HCT116 (cell line): ENCODE measurements at regions not wholly inside any gene's neighbourhood (a gene's known extent, or its start where the extent isn't known, plus 50 kb on each side); places are given as distances from the start of the nearest gene placed in this dataset.

Experiments used
- EZH2 ChIP-seq: fragments of 200-600 bp; sonication (generic); IDR thresholded peaks from 2 replicates; pipeline ENCODE4 v1.6.1; 2017; ENCODE audit warnings: antibody characterized with exemption, mixed run types
- FOSL1 ChIP-seq: IDR thresholded peaks from 2 replicates; pipeline ENCODE4 v1.6.1; 2012; ENCODE audit warnings: low read depth
- JUND ChIP-seq: IDR thresholded peaks from 2 replicates; pipeline ENCODE4 v1.6.1; 2012
- POLR2A ChIP-seq: IDR thresholded peaks from 2 replicates; pipeline ENCODE4 v1.7.0; 2011; ENCODE audit warnings: borderline replicate concordance; ENCODE audit not compliant: insufficient read depth, insufficient read length; ENCODE audit errors: extremely low read depth
- POLR2AphosphoS5 ChIP-seq: IDR thresholded peaks from 2 replicates; pipeline ENCODE4 v1.6.1; 2011; ENCODE audit warnings: mild to moderate bottlenecking, low read depth, low read length, moderate library complexity
- SIN3A ChIP-seq: IDR thresholded peaks from 2 replicates; pipeline ENCODE4 v1.6.1; 2012; ENCODE audit warnings: low read depth
- ZNF274 ChIP-seq: fragments of 200-500 bp; sonication (Bioruptor generic); IDR thresholded peaks from 2 replicates; pipeline ENCODE4 v1.6.1; 2014; ENCODE audit warnings: mild to moderate bottlenecking, low read depth, low read length, inconsistent platforms
- TF ChIP-seq, protein P1 (sequence below), 3 experiments: fragments of 200-600 bp in 1 of 3; sonication (generic) in 1 of 3; IDR thresholded peaks in 2 of 3; conservative IDR thresholded peaks in 1 of 3; 2 replicates each; pipeline ENCODE4 v1.5.1; 2012 to 2017; ENCODE audit warnings: low read depth in 2 of 3, low read length in 2 of 3, antibody characterized with exemption in 1 of 3, borderline replicate concordance in 1 of 3, control low read depth in 1 of 3, mild to moderate bottlenecking in 1 of 3, mixed read lengths in 1 of 3, mixed run types in 1 of 3, moderate library complexity in 1 of 3; ENCODE audit not compliant: insufficient read depth in 1 of 3
- TF ChIP-seq, protein P2 (sequence below): IDR thresholded peaks from 2 replicates; pipeline ENCODE4 v1.6.1; 2012; ENCODE audit warnings: low read depth

DNA sequence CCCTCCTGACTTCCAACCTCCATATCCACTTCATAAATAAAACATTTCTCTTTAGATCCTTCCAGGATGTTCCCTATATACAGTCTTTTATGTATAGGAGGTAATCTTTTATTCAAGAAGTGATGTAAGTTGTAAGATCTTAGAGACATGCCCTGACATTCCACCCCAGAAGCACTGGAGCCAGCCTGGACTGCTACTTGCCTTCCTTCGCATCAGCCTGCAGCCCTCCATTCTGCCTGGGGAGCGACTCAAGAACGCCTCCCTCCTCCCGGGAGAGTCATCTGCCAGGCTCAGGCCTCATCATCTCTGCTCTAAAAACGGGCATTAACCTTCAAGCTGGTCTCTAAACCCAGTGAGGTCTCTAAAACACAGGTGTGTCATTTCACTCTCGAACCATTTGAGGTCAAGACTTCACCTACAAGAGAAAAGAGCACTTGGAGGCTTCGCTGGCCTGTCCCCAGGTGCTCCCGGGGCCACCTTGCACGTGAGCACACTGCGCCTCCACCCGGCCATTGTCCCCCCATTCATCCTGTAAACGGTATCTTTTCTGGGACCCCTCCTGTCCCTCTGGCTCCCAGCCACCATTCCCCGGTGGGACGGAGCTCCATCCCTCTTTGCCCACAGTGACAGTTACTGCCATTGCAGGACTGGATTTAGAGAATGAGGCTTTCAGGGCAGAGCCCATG is 107.5 kb upstream of the PDE10A start:
- no peak for TF ChIP-seq FOSL1
- TF ChIP-seq, protein P1, sequence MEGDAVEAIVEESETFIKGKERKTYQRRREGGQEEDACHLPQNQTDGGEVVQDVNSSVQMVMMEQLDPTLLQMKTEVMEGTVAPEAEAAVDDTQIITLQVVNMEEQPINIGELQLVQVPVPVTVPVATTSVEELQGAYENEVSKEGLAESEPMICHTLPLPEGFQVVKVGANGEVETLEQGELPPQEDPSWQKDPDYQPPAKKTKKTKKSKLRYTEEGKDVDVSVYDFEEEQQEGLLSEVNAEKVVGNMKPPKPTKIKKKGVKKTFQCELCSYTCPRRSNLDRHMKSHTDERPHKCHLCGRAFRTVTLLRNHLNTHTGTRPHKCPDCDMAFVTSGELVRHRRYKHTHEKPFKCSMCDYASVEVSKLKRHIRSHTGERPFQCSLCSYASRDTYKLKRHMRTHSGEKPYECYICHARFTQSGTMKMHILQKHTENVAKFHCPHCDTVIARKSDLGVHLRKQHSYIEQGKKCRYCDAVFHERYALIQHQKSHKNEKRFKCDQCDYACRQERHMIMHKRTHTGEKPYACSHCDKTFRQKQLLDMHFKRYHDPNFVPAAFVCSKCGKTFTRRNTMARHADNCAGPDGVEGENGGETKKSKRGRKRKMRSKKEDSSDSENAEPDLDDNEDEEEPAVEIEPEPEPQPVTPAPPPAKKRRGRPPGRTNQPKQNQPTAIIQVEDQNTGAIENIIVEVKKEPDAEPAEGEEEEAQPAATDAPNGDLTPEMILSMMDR (IDR thresholded peaks at IDR 0.05 in 2 of 3, conservative IDR thresholded peaks at IDR 0.05 in 1 of 3; ENCODE audit: borderline replicate concordance in 1 of 3, insufficient read depth in 1 of 3, low read depth in 2 of 3, low read length in 2 of 3) = no peak
- no peak for TF ChIP-seq POLR2AphosphoS5
- TF ChIP-seq ZNF274 = no peak
- no peak for TF ChIP-seq POLR2A
- no peak for TF ChIP-seq EZH2
- TF ChIP-seq SIN3A = no peak
- TF ChIP-seq, protein P2, sequence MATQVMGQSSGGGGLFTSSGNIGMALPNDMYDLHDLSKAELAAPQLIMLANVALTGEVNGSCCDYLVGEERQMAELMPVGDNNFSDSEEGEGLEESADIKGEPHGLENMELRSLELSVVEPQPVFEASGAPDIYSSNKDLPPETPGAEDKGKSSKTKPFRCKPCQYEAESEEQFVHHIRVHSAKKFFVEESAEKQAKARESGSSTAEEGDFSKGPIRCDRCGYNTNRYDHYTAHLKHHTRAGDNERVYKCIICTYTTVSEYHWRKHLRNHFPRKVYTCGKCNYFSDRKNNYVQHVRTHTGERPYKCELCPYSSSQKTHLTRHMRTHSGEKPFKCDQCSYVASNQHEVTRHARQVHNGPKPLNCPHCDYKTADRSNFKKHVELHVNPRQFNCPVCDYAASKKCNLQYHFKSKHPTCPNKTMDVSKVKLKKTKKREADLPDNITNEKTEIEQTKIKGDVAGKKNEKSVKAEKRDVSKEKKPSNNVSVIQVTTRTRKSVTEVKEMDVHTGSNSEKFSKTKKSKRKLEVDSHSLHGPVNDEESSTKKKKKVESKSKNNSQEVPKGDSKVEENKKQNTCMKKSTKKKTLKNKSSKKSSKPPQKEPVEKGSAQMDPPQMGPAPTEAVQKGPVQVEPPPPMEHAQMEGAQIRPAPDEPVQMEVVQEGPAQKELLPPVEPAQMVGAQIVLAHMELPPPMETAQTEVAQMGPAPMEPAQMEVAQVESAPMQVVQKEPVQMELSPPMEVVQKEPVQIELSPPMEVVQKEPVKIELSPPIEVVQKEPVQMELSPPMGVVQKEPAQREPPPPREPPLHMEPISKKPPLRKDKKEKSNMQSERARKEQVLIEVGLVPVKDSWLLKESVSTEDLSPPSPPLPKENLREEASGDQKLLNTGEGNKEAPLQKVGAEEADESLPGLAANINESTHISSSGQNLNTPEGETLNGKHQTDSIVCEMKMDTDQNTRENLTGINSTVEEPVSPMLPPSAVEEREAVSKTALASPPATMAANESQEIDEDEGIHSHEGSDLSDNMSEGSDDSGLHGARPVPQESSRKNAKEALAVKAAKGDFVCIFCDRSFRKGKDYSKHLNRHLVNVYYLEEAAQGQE = no peak
- no peak for TF ChIP-seq JUND
